ENCODE measurements at regions not wholly inside any gene's neighbourhood (a gene's known extent, or its start where the extent isn't known, plus 50 kb on each side); places are given as distances from the start of the nearest gene placed in this dataset.
A peak's percentile ranks its signal among the peaks of the same experiment; 100 is the strongest.
"Not testable (repeated sequence)": the region's sequence is repeated elsewhere in the genome, so short reads cannot be mapped to it uniquely, and the experiment has no call there.

- Mint-ChIP-seq H3K9me3 (peaks cover 3 to 13% of the 10 kb centered on the region in 2 donors), H3K27ac (no peak overlapping the region), H3K36me3 (no peaks in the 10 kb centered on the region)
- DNase-seq (ENCODE audit: low spot score in 2 of 2), result no peak
- no peak for ATAC-seq
Measured at GRCh38 chr18:1530650-1531049, 626.0 kb downstream of the ADCYAP1 start.

- Mint-ChIP-seq H3K36me3 (no peaks in the 10 kb centered on the region), H3K9me3 (peaks cover 8 to 12% of the 10 kb centered on the region in 2 donors), H3K27ac (no peak overlapping the region)
- ATAC-seq (no peak), DNase-seq (ENCODE audit: low spot score in 2 of 2) (no peak)
Measured at GRCh38 chr18:1539276-1539675, 634.6 kb downstream of the ADCYAP1 start.

GRCh38 chr18:1541478-1541877, 636.8 kb downstream of the ADCYAP1 start:
- Mint-ChIP-seq H3K36me3 (no peaks in the 10 kb centered on the region), H3K27ac (no peak overlapping the region), H3K9me3 (peaks cover 8% of the 10 kb centered on the region in 2 donors)
- DNase-seq (ENCODE audit: low spot score in 2 of 2), result no peak
- no peak for ATAC-seq

GRCh38 chr18:1542230-1542774, 637.6 kb downstream of the ADCYAP1 start:
- Mint-ChIP-seq H3K36me3 (no peaks in the 10 kb centered on the region), H3K9me3 (peaks cover 8% of the 10 kb centered on the region in 2 donors), H3K27ac (no peak overlapping the region)
- DNase-seq (ENCODE audit: low spot score in 2 of 2), result no peak
- ATAC-seq, result peak in 1 of 2 donors; percentile 32

- Mint-ChIP-seq H3K9me3 (peaks cover 8% of the 10 kb centered on the region in 2 donors), H3K36me3 (peaks cover 0 to 2% of the 10 kb centered on the region in 2 donors), H3K27ac (no peak overlapping the region)
- no peak for DNase-seq (ENCODE audit: low spot score in 2 of 2)
- ATAC-seq, result no peak
Measured at GRCh38 chr18:1544016-1544415, 639.3 kb downstream of the ADCYAP1 start.

- not testable (repeated sequence) for H3K9me3 Mint-ChIP-seq; H3K36me3 Mint-ChIP-seq; DNase-seq (ENCODE audit: low spot score in 2 of 2); ATAC-seq; H3K27ac Mint-ChIP-seq
Measured at GRCh38 chr18:1557711-1558110, 653.0 kb downstream of the ADCYAP1 start.

- Mint-ChIP-seq H3K36me3 (no peaks in the 10 kb centered on the region), H3K27ac (no peak overlapping the region), H3K9me3 (peaks cover 0 to 5% of the 10 kb centered on the region in 2 donors)
- DNase-seq (ENCODE audit: low spot score in 2 of 2) (no peak), ATAC-seq (no peak)
Measured at GRCh38 chr18:1559563-1559962, 654.9 kb downstream of the ADCYAP1 start.

- no peaks in the 10 kb centered on the region for H3K9me3 Mint-ChIP-seq
- H3K27ac Mint-ChIP-seq, result no peak overlapping the region
- H3K36me3 Mint-ChIP-seq, result no peaks in the 10 kb centered on the region
- DNase-seq (ENCODE audit: low spot score in 2 of 2) (no peak), ATAC-seq (no peak)
Measured at GRCh38 chr18:1564793-1565192, 660.1 kb downstream of the ADCYAP1 start.

- Mint-ChIP-seq H3K27ac (no peak overlapping the region), H3K9me3 (no peaks in the 10 kb centered on the region), H3K36me3 (no peaks in the 10 kb centered on the region)
- DNase-seq (ENCODE audit: low spot score in 2 of 2), result no peak
- ATAC-seq, result no peak
Measured at GRCh38 chr18:1571206-1571605, 666.5 kb downstream of the ADCYAP1 start.

- ATAC-seq, result no peak
- Mint-ChIP-seq H3K27ac (no peak overlapping the region), H3K36me3 (no peaks in the 10 kb centered on the region), H3K9me3 (no peaks in the 10 kb centered on the region)
- DNase-seq (ENCODE audit: low spot score in 2 of 2), result no peak
Measured at GRCh38 chr18:1573732-1574131, 669.1 kb downstream of the ADCYAP1 start.

- DNase-seq (ENCODE audit: low spot score in 2 of 2) (no peak), ATAC-seq (no peak)
- H3K36me3 Mint-ChIP-seq, result no peaks in the 10 kb centered on the region
Measured at GRCh38 chr18:1575084-1575483, 670.4 kb downstream of the ADCYAP1 start.

GRCh38 chr18:1578505-1578904, 673.8 kb downstream of the ADCYAP1 start:
- ATAC-seq, result no peak
- Mint-ChIP-seq H3K9me3 (no peaks in the 10 kb centered on the region), H3K27ac (no peak overlapping the region), H3K36me3 (no peaks in the 10 kb centered on the region)
- no peak for DNase-seq (ENCODE audit: low spot score in 2 of 2)

More at GRCh38 chr18:1575084-1575483, 670.4 kb downstream of the ADCYAP1 start:
- Mint-ChIP-seq H3K27ac (no peak overlapping the region), H3K9me3 (no peaks in the 10 kb centered on the region)

- no peaks in the 10 kb centered on the region for H3K9me3 Mint-ChIP-seq
- DNase-seq (ENCODE audit: low spot score in 2 of 2) (no peak), ATAC-seq (no peak)
- no peaks in the 10 kb centered on the region for H3K36me3 Mint-ChIP-seq
- no peak overlapping the region for H3K27ac Mint-ChIP-seq
Measured at GRCh38 chr18:1581581-1581980, 676.9 kb downstream of the ADCYAP1 start.

GRCh38 chr18:1585881-1586488, 681.3 kb downstream of the ADCYAP1 start:
- H3K9me3 Mint-ChIP-seq, result no peaks in the 10 kb centered on the region
- ATAC-seq (no peak), DNase-seq (ENCODE audit: low spot score in 2 of 2) (no peak)
- no peaks in the 10 kb centered on the region for H3K36me3 Mint-ChIP-seq
- no peak overlapping the region for H3K27ac Mint-ChIP-seq

- DNase-seq (ENCODE audit: low spot score in 2 of 2) (no peak), ATAC-seq (no peak)
- H3K27ac Mint-ChIP-seq, result no peak overlapping the region
- H3K9me3 Mint-ChIP-seq, result no peaks in the 10 kb centered on the region
- H3K36me3 Mint-ChIP-seq, result no peaks in the 10 kb centered on the region
Measured at GRCh38 chr18:1593091-1593490, 688.4 kb downstream of the ADCYAP1 start.

GRCh38 chr18:1595195-1595594, 690.5 kb downstream of the ADCYAP1 start:
- H3K36me3 Mint-ChIP-seq, result no peaks in the 10 kb centered on the region
- no peak overlapping the region for H3K27ac Mint-ChIP-seq
- no peaks in the 10 kb centered on the region for H3K9me3 Mint-ChIP-seq
- ATAC-seq, result no peak
- no peak for DNase-seq (ENCODE audit: low spot score in 2 of 2)

- H3K27ac Mint-ChIP-seq, result no peak overlapping the region
- ATAC-seq, result no peak
- H3K36me3 Mint-ChIP-seq, result no peaks in the 10 kb centered on the region
- DNase-seq (ENCODE audit: low spot score in 2 of 2), result no peak
- H3K9me3 Mint-ChIP-seq, result no peaks in the 10 kb centered on the region
Measured at GRCh38 chr18:1599196-1599595, 694.5 kb downstream of the ADCYAP1 start.

GRCh38 chr18:1604751-1605150, 700.1 kb downstream of the ADCYAP1 start:
- no peak overlapping the region for H3K27ac Mint-ChIP-seq

More at GRCh38 chr18:1604751-1605150, 700.1 kb downstream of the ADCYAP1 start:
- Mint-ChIP-seq H3K9me3 (no peaks in the 10 kb centered on the region), H3K36me3 (no peaks in the 10 kb centered on the region)
- no peak for DNase-seq (ENCODE audit: low spot score in 2 of 2)
- ATAC-seq, result no peak
